ENCODE measurements at regions not wholly inside any gene's neighbourhood (a gene's known extent, or its start where the extent isn't known, plus 50 kb on each side); places are given as distances from the start of the nearest gene placed in this dataset.
"Not testable (repeated sequence)": the region's sequence is repeated elsewhere in the genome, so short reads cannot be mapped to it uniquely, and the experiment has no call there.

- H3K4me1 Mint-ChIP-seq (ENCODE audit: low read depth), result no peaks in the 10 kb centered on the region
- DNase-seq, result no peak
- no peaks in the 10 kb centered on the region for H3K36me3 Mint-ChIP-seq
- CTCF ChIA-PET, result no interaction called here
- H3K9me3 Mint-ChIP-seq, result peaks cover 18% of the 10 kb centered on the region
- POLR2A ChIA-PET, result no interaction called here
- intact Hi-C loops (cut with micrococcal nuclease), result no loop called here
- H3K27me3 Mint-ChIP-seq, result peaks cover 7% of the 10 kb centered on the region
- no peak overlapping the region for H3K27ac Mint-ChIP-seq
- H3K4me3 Mint-ChIP-seq, result no peak overlapping the region
Measured at GRCh38 chr5:53733853-53734252, 173.4 kb downstream of the NDUFS4 start.

- no peaks in the 10 kb centered on the region for H3K36me3 Mint-ChIP-seq
- ChIA-PET CTCF (no interaction called here), POLR2A (no interaction called here)
- H3K27ac Mint-ChIP-seq, result no peak overlapping the region
- no peak for DNase-seq
- H3K9me3 Mint-ChIP-seq, result peaks cover 13% of the 10 kb centered on the region
- H3K4me1 Mint-ChIP-seq (ENCODE audit: low read depth), result no peaks in the 10 kb centered on the region
- intact Hi-C loops (cut with micrococcal nuclease), result no loop called here
- peaks cover 7% of the 10 kb centered on the region for H3K27me3 Mint-ChIP-seq
- no peak overlapping the region for H3K4me3 Mint-ChIP-seq
Measured at GRCh38 chr5:53738105-53738504, 177.7 kb downstream of the NDUFS4 start.

GRCh38 chr5:53739111-53739510 is 178.7 kb downstream of the NDUFS4 start:
- intact Hi-C loops (cut with micrococcal nuclease), result no loop called here
- H3K27ac Mint-ChIP-seq, result no peak overlapping the region
- POLR2A ChIA-PET, result no interaction called here
- CTCF ChIA-PET, result no interaction called here
- H3K36me3 Mint-ChIP-seq, result no peaks in the 10 kb centered on the region
- H3K4me1 Mint-ChIP-seq (ENCODE audit: low read depth), result no peaks in the 10 kb centered on the region
- peaks cover 7% of the 10 kb centered on the region for H3K27me3 Mint-ChIP-seq
- no peak for DNase-seq
- no peak overlapping the region for H3K4me3 Mint-ChIP-seq
- H3K9me3 Mint-ChIP-seq, result peaks cover 17% of the 10 kb centered on the region

GRCh38 chr5:53749621-53750020 is 189.2 kb downstream of the NDUFS4 start:
- ChIA-PET CTCF (no interaction called here), POLR2A (no interaction called here)
- Mint-ChIP-seq H3K27ac (no peak overlapping the region), H3K4me1 (ENCODE audit: low read depth) (no peaks in the 10 kb centered on the region), H3K36me3 (no peaks in the 10 kb centered on the region), H3K4me3 (no peak overlapping the region), H3K9me3 (peaks cover 28% of the 10 kb centered on the region), H3K27me3 (no peaks in the 10 kb centered on the region)
- intact Hi-C loops (cut with micrococcal nuclease), result no loop called here
- no peak for DNase-seq

GRCh38 chr5:53752282-53752681 is 191.8 kb downstream of the NDUFS4 start:
- DNase-seq; intact Hi-C loops (cut with micrococcal nuclease); H3K27ac Mint-ChIP-seq; H3K36me3 Mint-ChIP-seq; CTCF ChIA-PET; H3K27me3 Mint-ChIP-seq; H3K4me1 Mint-ChIP-seq (ENCODE audit: low read depth); H3K4me3 Mint-ChIP-seq; POLR2A ChIA-PET: not testable (repeated sequence)
- peaks cover 38% of the 10 kb centered on the region for H3K9me3 Mint-ChIP-seq

GRCh38 chr5:53766673-53767072 is 206.2 kb downstream of the NDUFS4 start:
- Mint-ChIP-seq H3K27ac (no peak overlapping the region), H3K36me3 (no peaks in the 10 kb centered on the region), H3K4me3 (no peak overlapping the region), H3K4me1 (ENCODE audit: low read depth) (no peaks in the 10 kb centered on the region), H3K9me3 (peaks cover 3% of the 10 kb centered on the region), H3K27me3 (peaks cover 1% of the 10 kb centered on the region)
- intact Hi-C loops (cut with micrococcal nuclease), result no loop called here
- no peak for DNase-seq
- ChIA-PET CTCF (no interaction called here), POLR2A (no interaction called here)

GRCh38 chr5:53777864-53778618 is 217.6 kb downstream of the NDUFS4 start:
- peaks cover 10% of the 10 kb centered on the region for H3K4me1 Mint-ChIP-seq (ENCODE audit: low read depth)
- no peak overlapping the region for H3K4me3 Mint-ChIP-seq
- H3K27ac Mint-ChIP-seq, result no peak overlapping the region
- CTCF ChIA-PET, result interaction anchor here (1.3 kb wide), 1 partner anchor 451 kb away, joined by 4 read pairs; no protein-coding TSS in a partner anchor
- H3K36me3 Mint-ChIP-seq, result no peaks in the 10 kb centered on the region
- no peaks in the 10 kb centered on the region for H3K27me3 Mint-ChIP-seq
- POLR2A ChIA-PET, result no interaction called here
- H3K9me3 Mint-ChIP-seq, result no peaks in the 10 kb centered on the region
- intact Hi-C loops (cut with micrococcal nuclease), result no loop called here
- no peak for DNase-seq

- intact Hi-C loops (cut with micrococcal nuclease), result no loop called here
- Mint-ChIP-seq H3K27me3 (no peaks in the 10 kb centered on the region), H3K4me1 (ENCODE audit: low read depth) (peaks cover 10% of the 10 kb centered on the region), H3K27ac (no peak overlapping the region), H3K36me3 (no peaks in the 10 kb centered on the region), H3K9me3 (no peaks in the 10 kb centered on the region), H3K4me3 (no peak overlapping the region)
- ChIA-PET POLR2A (no interaction called here), CTCF (interaction anchor here (1.3 kb wide), 1 partner anchor 449 kb away, joined by 4 read pairs; no protein-coding TSS in a partner anchor)
- DNase-seq, result no peak
Measured at GRCh38 chr5:53779541-53779981, 219.1 kb downstream of the NDUFS4 start.

- intact Hi-C loops (cut with micrococcal nuclease), result no loop called here
- no peak overlapping the region for H3K27ac Mint-ChIP-seq
- H3K9me3 Mint-ChIP-seq, result no peaks in the 10 kb centered on the region
- ChIA-PET POLR2A (no interaction called here), CTCF (no interaction called here)
- no peaks in the 10 kb centered on the region for H3K36me3 Mint-ChIP-seq
- no peaks in the 10 kb centered on the region for H3K27me3 Mint-ChIP-seq
- peaks cover 10% of the 10 kb centered on the region for H3K4me1 Mint-ChIP-seq (ENCODE audit: low read depth)
- no peak overlapping the region for H3K4me3 Mint-ChIP-seq
- no peak for DNase-seq
Measured at GRCh38 chr5:53782620-53783019, 222.2 kb downstream of the NDUFS4 start.

- CTCF ChIA-PET, result no interaction called here
- DNase-seq, result no peak
- H3K9me3 Mint-ChIP-seq, result no peaks in the 10 kb centered on the region
- H3K36me3 Mint-ChIP-seq, result no peaks in the 10 kb centered on the region
- intact Hi-C loops (cut with micrococcal nuclease), result no loop called here
- no peak overlapping the region for H3K4me3 Mint-ChIP-seq
- POLR2A ChIA-PET, result no interaction called here
- peaks cover 6% of the 10 kb centered on the region for H3K4me1 Mint-ChIP-seq (ENCODE audit: low read depth)
- no peak overlapping the region for H3K27ac Mint-ChIP-seq
- no peaks in the 10 kb centered on the region for H3K27me3 Mint-ChIP-seq
Measured at GRCh38 chr5:53783624-53784228, 223.3 kb downstream of the NDUFS4 start.

- intact Hi-C loops (cut with micrococcal nuclease), result no loop called here
- Mint-ChIP-seq H3K27me3 (no peaks in the 10 kb centered on the region), H3K9me3 (no peaks in the 10 kb centered on the region), H3K36me3 (no peaks in the 10 kb centered on the region), H3K4me1 (ENCODE audit: low read depth) (peaks cover 4% of the 10 kb centered on the region), H3K4me3 (no peak overlapping the region), H3K27ac (no peak overlapping the region)
- POLR2A ChIA-PET, result interaction anchor here (0.5 kb wide), 1 partner anchor 290 kb away, joined by 8 read pairs; no protein-coding TSS in a partner anchor
- CTCF ChIA-PET, result no interaction called here
- DNase-seq, result no peak
Measured at GRCh38 chr5:53784596-53784995, 224.2 kb downstream of the NDUFS4 start.

- intact Hi-C loops (cut with micrococcal nuclease), result no loop called here
- Mint-ChIP-seq H3K9me3 (no peaks in the 10 kb centered on the region), H3K4me1 (ENCODE audit: low read depth) (no peaks in the 10 kb centered on the region), H3K27me3 (peaks cover 1% of the 10 kb centered on the region), H3K4me3 (no peak overlapping the region), H3K36me3 (no peaks in the 10 kb centered on the region), H3K27ac (no peak overlapping the region)
- DNase-seq, result no peak
- ChIA-PET CTCF (no interaction called here), POLR2A (no interaction called here)
Measured at GRCh38 chr5:53785924-53786323, 225.5 kb downstream of the NDUFS4 start.

- DNase-seq, result no peak
- no peak overlapping the region for H3K27ac Mint-ChIP-seq
- peaks cover 1% of the 10 kb centered on the region for H3K27me3 Mint-ChIP-seq
- intact Hi-C loops (cut with micrococcal nuclease), result no loop called here
- H3K9me3 Mint-ChIP-seq, result no peaks in the 10 kb centered on the region
- CTCF ChIA-PET, result no interaction called here
- no peaks in the 10 kb centered on the region for H3K36me3 Mint-ChIP-seq
- POLR2A ChIA-PET, result no interaction called here
- H3K4me3 Mint-ChIP-seq, result no peak overlapping the region
- no peaks in the 10 kb centered on the region for H3K4me1 Mint-ChIP-seq (ENCODE audit: low read depth)
Measured at GRCh38 chr5:53790026-53790425, 229.6 kb downstream of the NDUFS4 start.
